GM19452 (cell line): ENCODE measurements at regions not wholly inside any gene's neighbourhood (a gene's known extent, or its start where the extent isn't known, plus 50 kb on each side); places are given as distances from the start of the nearest gene placed in this dataset.

ENCODE experiments used
- ATAC-seq: cut with Tn5 transposase; IDR thresholded peaks from one replicate; pipeline ENCODE4 v1.9.1; 2021; ENCODE audit not compliant: unreplicated experiment

- ATAC-seq = no peak
These were observed 703.8 kb downstream of the CDH8 start for GRCh38 chr16:61332461-61332860.

- ATAC-seq = no peak
These were observed 712.2 kb downstream of the CDH8 start for GRCh38 chr16:61324044-61324443.

GRCh38 chr16:61323456-61323855 lies 712.8 kb downstream of the CDH8 start:
- ATAC-seq = no peak

GRCh38 chr16:61320791-61321190 lies 715.4 kb downstream of the CDH8 start:
- ATAC-seq = no peak

- no peak for ATAC-seq
These were observed 722.3 kb downstream of the CDH8 start for GRCh38 chr16:61313931-61314330.

- ATAC-seq = no peak
These were observed 726.9 kb downstream of the CDH8 start for GRCh38 chr16:61309386-61309785.

GRCh38 chr16:61306204-61306603 lies 730.0 kb downstream of the CDH8 start:
- ATAC-seq = no peak

- no peak for ATAC-seq
These were observed 739.4 kb downstream of the CDH8 start for GRCh38 chr16:61296814-61297213.

- ATAC-seq = no peak
These were observed 739.9 kb downstream of the CDH8 start for GRCh38 chr16:61296305-61296704.

- no peak for ATAC-seq
These were observed 740.9 kb downstream of the CDH8 start for GRCh38 chr16:61295311-61295710.

- ATAC-seq = no peak
These were observed 747.1 kb downstream of the CDH8 start for GRCh38 chr16:61289141-61289540.

GRCh38 chr16:61277849-61278248 lies 758.4 kb downstream of the CDH8 start:
- no peak for ATAC-seq

GRCh38 chr16:61274211-61274610 lies 762.0 kb downstream of the CDH8 start:
- no peak for ATAC-seq

- ATAC-seq = no peak
These were observed 765.5 kb downstream of the CDH8 start for GRCh38 chr16:61270726-61271125.

- no peak for ATAC-seq
These were observed 772.8 kb downstream of the CDH8 start for GRCh38 chr16:61263400-61263799.

GRCh38 chr16:61261315-61261714 lies 774.9 kb downstream of the CDH8 start:
- ATAC-seq = no peak

GRCh38 chr16:61246592-61246991 lies 789.6 kb downstream of the CDH8 start:
- no peak for ATAC-seq

GRCh38 chr16:61243954-61244353 lies 792.3 kb downstream of the CDH8 start:
- ATAC-seq = no peak

- no peak for ATAC-seq
These were observed 798.3 kb downstream of the CDH8 start for GRCh38 chr16:61237884-61238485.

- no peak for ATAC-seq
These were observed 802.5 kb downstream of the CDH8 start for GRCh38 chr16:61233713-61234112.

GRCh38 chr16:61228371-61228770 lies 807.9 kb downstream of the CDH8 start:
- no peak for ATAC-seq

- no peak for ATAC-seq
These were observed 820.6 kb downstream of the CDH8 start for GRCh38 chr16:61215605-61216004.

- ATAC-seq = no peak
These were observed 821.5 kb downstream of the CDH8 start for GRCh38 chr16:61214780-61215179.
